ENCODE measurements at regions not wholly inside any gene's neighbourhood (a gene's known extent, or its start where the extent isn't known, plus 50 kb on each side); places are given as distances from the start of the nearest gene placed in this dataset.

GRCh38 chr16:55001931-55002330 lies 71.3 kb downstream of the IRX5 start:
- DNase-seq = no peak
- no peaks in the 10 kb centered on the region for H3K9me2 ChIP-seq
- no peaks in the 10 kb centered on the region for H3F3A ChIP-seq (replicated peaks; ENCODE audit: insufficient read depth)
- no peaks in the 10 kb centered on the region for H3K79me2 ChIP-seq (ENCODE audit: insufficient read depth)
- H3K27me3 ChIP-seq (ENCODE audit: insufficient read depth) = no peaks in the 10 kb centered on the region; the same call in 1 of the 2 replicates
- no peak overlapping the region for H3K9ac ChIP-seq
- WGBS (ENCODE audit: low lambda C conversion rate) = 50% methylated on average over 1 of the region's 1 CpG
- POLR2A ChIA-PET = no interaction called here
- H3K36me3 ChIP-seq (replicated peaks in 1 of 2; ENCODE audit: control insufficient read depth in 1 of 2, insufficient read depth in 2 of 2, low read length in 1 of 2) = no peaks in the 10 kb centered on the region
- CTCF ChIA-PET = interaction anchor here (1.3 to 1.4 kb wide), 2 partner anchors 12 to 33 kb away, joined by 3 to 4 read pairs; no protein-coding TSS in a partner anchor
- H4K20me1 ChIP-seq (ENCODE audit: insufficient read depth) = no peaks in the 10 kb centered on the region
- no peaks in the 10 kb centered on the region for H3K9me3 ChIP-seq
- TF ChIP-seq TEAD4 (IDR thresholded peaks at IDR 0.05; ENCODE audit: borderline replicate concordance, insufficient read depth) (no peak), MAX (IDR thresholded peaks at IDR 0.05; ENCODE audit: low read depth) (no peak), MEF2A (IDR thresholded peaks at IDR 0.05; ENCODE audit: borderline replicate concordance, low read depth) (no peak), RFX5 (IDR thresholded peaks at IDR 0.05; ENCODE audit: low read length) (no peak), POLR2AphosphoS5 (IDR thresholded peaks at IDR 0.05; ENCODE audit: low read depth, low read length) (no peak), SIN3A (IDR thresholded peaks at IDR 0.05; ENCODE audit: borderline replicate concordance, low read depth, low read length) (no peak), REST (IDR thresholded peaks at IDR 0.05; ENCODE audit: low read depth, low read length) (no peak), NRF1 (IDR thresholded peaks at IDR 0.05; ENCODE audit: low read depth, low read length) (no peak), GATA2 (CRISPR knock-in tag; IDR thresholded peaks at IDR 0.05) (no peak), TCF12 (IDR thresholded peaks at IDR 0.05) (no peak), IRF3 (IDR thresholded peaks at IDR 0.05; ENCODE audit: low read depth, low read length) (no peak), CHD2 (IDR thresholded peaks at IDR 0.05; ENCODE audit: low read length, partially characterized antibody) (no peak), ZBTB33 (IDR thresholded peaks at IDR 0.05; ENCODE audit: borderline replicate concordance, low read depth) (no peak), YY1 (IDR thresholded peaks at IDR 0.05; ENCODE audit: low read depth) (no peak)
- TF ChIP-seq, protein P1, sequence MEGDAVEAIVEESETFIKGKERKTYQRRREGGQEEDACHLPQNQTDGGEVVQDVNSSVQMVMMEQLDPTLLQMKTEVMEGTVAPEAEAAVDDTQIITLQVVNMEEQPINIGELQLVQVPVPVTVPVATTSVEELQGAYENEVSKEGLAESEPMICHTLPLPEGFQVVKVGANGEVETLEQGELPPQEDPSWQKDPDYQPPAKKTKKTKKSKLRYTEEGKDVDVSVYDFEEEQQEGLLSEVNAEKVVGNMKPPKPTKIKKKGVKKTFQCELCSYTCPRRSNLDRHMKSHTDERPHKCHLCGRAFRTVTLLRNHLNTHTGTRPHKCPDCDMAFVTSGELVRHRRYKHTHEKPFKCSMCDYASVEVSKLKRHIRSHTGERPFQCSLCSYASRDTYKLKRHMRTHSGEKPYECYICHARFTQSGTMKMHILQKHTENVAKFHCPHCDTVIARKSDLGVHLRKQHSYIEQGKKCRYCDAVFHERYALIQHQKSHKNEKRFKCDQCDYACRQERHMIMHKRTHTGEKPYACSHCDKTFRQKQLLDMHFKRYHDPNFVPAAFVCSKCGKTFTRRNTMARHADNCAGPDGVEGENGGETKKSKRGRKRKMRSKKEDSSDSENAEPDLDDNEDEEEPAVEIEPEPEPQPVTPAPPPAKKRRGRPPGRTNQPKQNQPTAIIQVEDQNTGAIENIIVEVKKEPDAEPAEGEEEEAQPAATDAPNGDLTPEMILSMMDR (IDR thresholded peaks at IDR 0.05) = no peak
- H3K4me1 ChIP-seq (ENCODE audit: control insufficient read depth in 1 of 2, insufficient read depth in 2 of 2, low read depth in 1 of 2, low read length in 1 of 2) = no peaks in the 10 kb centered on the region; a peak in 1 of 4 replicates
- H3K4me3 ChIP-seq (ENCODE audit: low read depth in 2 of 2, low read length in 1 of 2) = no peak overlapping the region
- H2AFZ ChIP-seq (ENCODE audit: low read depth) = no peak overlapping the region
- H3K27ac ChIP-seq (ENCODE audit: low read depth in 2 of 2, low read length in 1 of 2) = no peak overlapping the region
- H3K4me2 ChIP-seq = no peak overlapping the region

Measured in SK-N-SH (cell line).